ENCODE measurements at regions not wholly inside any gene's neighbourhood (a gene's known extent, or its start where the extent isn't known, plus 50 kb on each side); places are given as distances from the start of the nearest gene placed in this dataset.

GRCh38 chr18:56139372-56139771 is 499.0 kb downstream of the TXNL1 start:
- Histone ChIP-seq H3K4me3 (ENCODE audit: low read depth, low read length, poor library complexity, severe bottlenecking) (no peak overlapping the region), H2AFZ (ENCODE audit: low read length) (no peak overlapping the region), H3K9ac (ENCODE audit: low read length) (no peak overlapping the region), H3F3A (ENCODE audit: insufficient read depth, low read length) (no peaks in the 10 kb centered on the region), H3K9me2 (ENCODE audit: low read depth, low read length) (no peaks in the 10 kb centered on the region), H3K27me3 (ENCODE audit: insufficient read depth, low read length) (no peaks in the 10 kb centered on the region), H4K20me1 (ENCODE audit: insufficient read depth, low read length) (no peaks in the 10 kb centered on the region), H3K79me2 (ENCODE audit: insufficient read depth, low read length) (no peaks in the 10 kb centered on the region), H3K27ac (ENCODE audit: low read depth, low read length, poor library complexity, severe bottlenecking) (no peak overlapping the region), H3K9me3 (ENCODE audit: low read length) (no peaks in the 10 kb centered on the region), H3K4me1 (ENCODE audit: insufficient read depth, low read length, severe bottlenecking) (no peaks in the 10 kb centered on the region), H3K36me3 (ENCODE audit: insufficient read depth, low read length) (no peaks in the 10 kb centered on the region), H3K4me2 (ENCODE audit: low read length) (no peak overlapping the region)
- no peak for TF ChIP-seq EZH2 (IDR thresholded peaks at IDR 0.05; ENCODE audit: borderline replicate concordance, low read length)
- no peak for TF ChIP-seq CTCF (IDR thresholded peaks at IDR 0.05; ENCODE audit: low read length)

- no peaks in the 10 kb centered on the region for H3K27me3 ChIP-seq (ENCODE audit: insufficient read depth, low read length)
- H3K9me3 ChIP-seq (ENCODE audit: low read length), result no peaks in the 10 kb centered on the region
- no peak overlapping the region for H3K4me3 ChIP-seq (ENCODE audit: low read depth, low read length, poor library complexity, severe bottlenecking)
- no peaks in the 10 kb centered on the region for H3K79me2 ChIP-seq (ENCODE audit: insufficient read depth, low read length)
- H4K20me1 ChIP-seq (ENCODE audit: insufficient read depth, low read length), result no peaks in the 10 kb centered on the region
- H2AFZ ChIP-seq (ENCODE audit: low read length), result no peak overlapping the region
- no peaks in the 10 kb centered on the region for H3K9me2 ChIP-seq (ENCODE audit: low read depth, low read length)
- no peak for TF ChIP-seq EZH2 (IDR thresholded peaks at IDR 0.05; ENCODE audit: borderline replicate concordance, low read length)
- no peak for TF ChIP-seq CTCF (IDR thresholded peaks at IDR 0.05; ENCODE audit: low read length)
- no peak overlapping the region for H3K4me2 ChIP-seq (ENCODE audit: low read length)
- H3K9ac ChIP-seq (ENCODE audit: low read length), result no peak overlapping the region
- no peaks in the 10 kb centered on the region for H3F3A ChIP-seq (ENCODE audit: insufficient read depth, low read length)
- H3K4me1 ChIP-seq (ENCODE audit: insufficient read depth, low read length, severe bottlenecking), result no peaks in the 10 kb centered on the region
- H3K36me3 ChIP-seq (ENCODE audit: insufficient read depth, low read length), result no peaks in the 10 kb centered on the region
- H3K27ac ChIP-seq (ENCODE audit: low read depth, low read length, poor library complexity, severe bottlenecking), result no peak overlapping the region
Measured at GRCh38 chr18:56136105-56136504, 502.3 kb downstream of the TXNL1 start.

GRCh38 chr18:56130481-56130880 is 507.9 kb downstream of the TXNL1 start:
- Histone ChIP-seq H3K4me3 (ENCODE audit: low read depth, low read length, poor library complexity, severe bottlenecking) (no peak overlapping the region), H3K9me3 (ENCODE audit: low read length) (no peaks in the 10 kb centered on the region), H3K36me3 (ENCODE audit: insufficient read depth, low read length) (no peaks in the 10 kb centered on the region), H3K27ac (ENCODE audit: low read depth, low read length, poor library complexity, severe bottlenecking) (no peak overlapping the region), H4K20me1 (ENCODE audit: insufficient read depth, low read length) (no peaks in the 10 kb centered on the region), H3F3A (ENCODE audit: insufficient read depth, low read length) (no peaks in the 10 kb centered on the region), H3K9ac (ENCODE audit: low read length) (no peak overlapping the region), H3K27me3 (ENCODE audit: insufficient read depth, low read length) (no peaks in the 10 kb centered on the region), H2AFZ (ENCODE audit: low read length) (no peak overlapping the region), H3K79me2 (ENCODE audit: insufficient read depth, low read length) (no peaks in the 10 kb centered on the region), H3K9me2 (ENCODE audit: low read depth, low read length) (no peaks in the 10 kb centered on the region), H3K4me2 (ENCODE audit: low read length) (no peak overlapping the region), H3K4me1 (ENCODE audit: insufficient read depth, low read length, severe bottlenecking) (no peaks in the 10 kb centered on the region)
- TF ChIP-seq CTCF (IDR thresholded peaks at IDR 0.05; ENCODE audit: low read length) (no peak), EZH2 (IDR thresholded peaks at IDR 0.05; ENCODE audit: borderline replicate concordance, low read length) (no peak)

Data from OCI-LY1 (cell line).